Neural cell (in vitro differentiated cells): ENCODE measurements at regions not wholly inside any gene's neighbourhood (a gene's known extent, or its start where the extent isn't known, plus 50 kb on each side); places are given as distances from the start of the nearest gene placed in this dataset.

Source experiments
- CTCF ChIP-seq: fragments of 450-650 bp; IDR thresholded peaks from 2 replicates; pipeline ENCODE4 v1.5.1; 2014; ENCODE audit warnings: antibody characterized with exemption, mild to moderate bottlenecking, moderate library complexity; ENCODE audit not compliant: poor library complexity, severe bottlenecking
- EP300 ChIP-seq: fragments of 450-650 bp; conservative IDR thresholded peaks from 2 replicates; pipeline ENCODE4 v1.6.1; 2014; ENCODE audit warnings: antibody characterized with exemption, mild to moderate bottlenecking, moderate library complexity; ENCODE audit not compliant: poor library complexity, severe bottlenecking
- SMC3 ChIP-seq: fragments of 450-650 bp; conservative IDR thresholded peaks from 2 replicates; pipeline ENCODE4 v1.6.1; 2014; ENCODE audit warnings: antibody characterized with exemption, mild to moderate bottlenecking, moderate library complexity; ENCODE audit not compliant: poor library complexity

GRCh38 chr2:239625156-239625845, 224.5 kb upstream of the HDAC4 start:
- TF ChIP-seq EP300: no peak
- TF ChIP-seq CTCF: no peak
- TF ChIP-seq SMC3: no peak
